ENCODE measurements at regions not wholly inside any gene's neighbourhood (a gene's known extent, or its start where the extent isn't known, plus 50 kb on each side); places are given as distances from the start of the nearest gene placed in this dataset.

DNA sequence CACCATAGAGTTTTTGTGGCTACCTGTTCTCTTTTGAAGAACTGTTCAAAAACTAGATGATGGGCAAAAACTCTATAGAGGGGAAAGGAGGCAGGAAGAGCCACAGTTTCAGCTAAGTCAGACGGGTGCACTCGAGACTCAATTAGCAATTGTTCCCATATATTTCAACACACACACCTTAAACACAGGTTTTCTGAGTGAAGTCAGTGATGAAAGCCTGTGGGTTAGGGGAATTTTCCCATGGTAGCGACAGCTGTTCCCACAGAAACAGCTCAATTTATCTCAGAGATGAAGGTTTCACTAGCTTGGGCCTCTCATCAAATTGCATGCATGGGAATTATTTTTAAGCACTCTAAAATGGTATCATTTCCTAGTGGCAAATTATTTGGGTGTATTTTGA, 143.4 kb downstream of the ZIC5 start:
- no peak overlapping the region for H3K27ac ChIP-seq (ENCODE audit: low read depth, low read length)
- POLR2A ChIA-PET = no interaction called here
- CTCF ChIA-PET = no interaction called here
- DNase-seq (ENCODE audit: low read depth, low spot score) = no peak
- no peak overlapping the region for H3K4me3 ChIP-seq (ENCODE audit: low read depth, low read length)
- TF ChIP-seq, protein P1, sequence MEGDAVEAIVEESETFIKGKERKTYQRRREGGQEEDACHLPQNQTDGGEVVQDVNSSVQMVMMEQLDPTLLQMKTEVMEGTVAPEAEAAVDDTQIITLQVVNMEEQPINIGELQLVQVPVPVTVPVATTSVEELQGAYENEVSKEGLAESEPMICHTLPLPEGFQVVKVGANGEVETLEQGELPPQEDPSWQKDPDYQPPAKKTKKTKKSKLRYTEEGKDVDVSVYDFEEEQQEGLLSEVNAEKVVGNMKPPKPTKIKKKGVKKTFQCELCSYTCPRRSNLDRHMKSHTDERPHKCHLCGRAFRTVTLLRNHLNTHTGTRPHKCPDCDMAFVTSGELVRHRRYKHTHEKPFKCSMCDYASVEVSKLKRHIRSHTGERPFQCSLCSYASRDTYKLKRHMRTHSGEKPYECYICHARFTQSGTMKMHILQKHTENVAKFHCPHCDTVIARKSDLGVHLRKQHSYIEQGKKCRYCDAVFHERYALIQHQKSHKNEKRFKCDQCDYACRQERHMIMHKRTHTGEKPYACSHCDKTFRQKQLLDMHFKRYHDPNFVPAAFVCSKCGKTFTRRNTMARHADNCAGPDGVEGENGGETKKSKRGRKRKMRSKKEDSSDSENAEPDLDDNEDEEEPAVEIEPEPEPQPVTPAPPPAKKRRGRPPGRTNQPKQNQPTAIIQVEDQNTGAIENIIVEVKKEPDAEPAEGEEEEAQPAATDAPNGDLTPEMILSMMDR (IDR thresholded peaks at IDR 0.05; ENCODE audit: low read depth, low read length) = no peak
- H3K9me3 ChIP-seq (ENCODE audit: control insufficient read depth, insufficient read depth, low read length) = no peaks in the 10 kb centered on the region
- H3K27me3 ChIP-seq (ENCODE audit: control insufficient read depth, insufficient read depth, low read length) = no peaks in the 10 kb centered on the region

DNA sequence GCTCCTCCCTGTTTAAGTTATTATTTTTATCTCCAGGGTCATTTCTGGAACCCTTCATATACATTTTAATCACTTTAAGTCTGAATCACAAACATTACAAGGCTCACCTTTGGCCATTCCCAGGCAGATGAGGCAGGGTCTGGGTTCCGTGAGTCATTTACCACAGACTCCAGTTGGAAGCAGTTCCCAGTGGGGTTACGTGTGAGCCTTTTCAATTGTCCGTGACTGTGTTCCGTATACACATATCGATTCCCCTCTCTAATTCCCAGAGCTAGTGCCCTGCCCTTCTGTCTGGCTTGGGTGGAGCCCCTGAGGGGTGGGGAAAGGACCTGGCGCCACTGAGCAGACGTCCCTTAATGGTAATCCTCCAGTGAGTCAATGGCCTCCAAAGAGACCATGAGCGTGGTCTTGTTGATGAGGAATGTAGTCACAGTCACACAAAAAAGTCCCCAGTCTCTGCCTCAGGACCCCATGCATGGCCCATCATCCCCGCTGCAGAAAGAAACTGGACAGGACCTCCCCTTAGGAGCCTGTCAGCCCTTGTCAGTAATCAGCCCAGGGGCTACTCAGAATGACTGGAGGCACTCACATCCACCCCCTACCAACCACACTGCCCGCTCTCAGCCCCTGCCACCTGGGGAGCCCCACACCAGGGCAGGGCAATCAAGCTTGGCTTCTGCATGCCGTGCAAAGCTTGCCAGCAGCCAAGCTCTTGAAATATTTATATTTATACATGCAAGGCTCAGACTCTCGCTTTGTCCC, 144.4 kb downstream of the ZIC5 start:
- TF ChIP-seq, protein P1 (IDR thresholded peaks at IDR 0.05; ENCODE audit: low read depth, low read length) = no peak
- POLR2A ChIA-PET = no interaction called here
- Histone ChIP-seq H3K4me3 (ENCODE audit: low read depth, low read length) (no peak overlapping the region), H3K27ac (ENCODE audit: low read depth, low read length) (no peak overlapping the region), H3K27me3 (ENCODE audit: control insufficient read depth, insufficient read depth, low read length) (no peaks in the 10 kb centered on the region), H3K9me3 (ENCODE audit: control insufficient read depth, insufficient read depth, low read length) (no peaks in the 10 kb centered on the region)
- DNase-seq (ENCODE audit: low read depth, low spot score) = no peak
- CTCF ChIA-PET = no interaction called here

DNA sequence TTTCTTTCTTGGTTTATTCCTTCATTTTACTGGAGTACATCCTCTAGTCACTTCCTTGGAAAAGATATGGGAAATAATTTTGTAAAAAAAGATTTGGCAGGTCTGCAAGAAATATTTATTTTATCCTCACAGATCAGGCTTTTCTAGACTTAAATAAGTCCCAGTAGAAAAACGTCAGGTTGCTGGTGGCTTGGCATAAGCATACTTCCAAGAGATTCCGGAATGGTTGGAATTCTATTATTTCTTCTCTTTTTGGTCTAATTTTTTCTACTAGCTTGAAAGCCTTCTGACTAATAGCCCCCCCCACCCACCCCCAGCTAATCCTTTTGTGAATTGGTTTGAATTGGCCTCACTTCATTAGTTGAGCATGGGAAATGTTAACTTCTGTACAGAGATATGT, 147.6 kb downstream of the ZIC5 start:
- ChIA-PET CTCF (no interaction called here), POLR2A (no interaction called here)
- no peak for DNase-seq (ENCODE audit: low read depth, low spot score)
- Histone ChIP-seq H3K9me3 (ENCODE audit: control insufficient read depth, insufficient read depth, low read length) (no peaks in the 10 kb centered on the region), H3K27me3 (ENCODE audit: control insufficient read depth, insufficient read depth, low read length) (no peaks in the 10 kb centered on the region), H3K27ac (ENCODE audit: low read depth, low read length) (no peak overlapping the region), H3K4me3 (ENCODE audit: low read depth, low read length) (no peak overlapping the region)
- TF ChIP-seq, protein P1 (IDR thresholded peaks at IDR 0.05; ENCODE audit: low read depth, low read length) = no peak

DNA sequence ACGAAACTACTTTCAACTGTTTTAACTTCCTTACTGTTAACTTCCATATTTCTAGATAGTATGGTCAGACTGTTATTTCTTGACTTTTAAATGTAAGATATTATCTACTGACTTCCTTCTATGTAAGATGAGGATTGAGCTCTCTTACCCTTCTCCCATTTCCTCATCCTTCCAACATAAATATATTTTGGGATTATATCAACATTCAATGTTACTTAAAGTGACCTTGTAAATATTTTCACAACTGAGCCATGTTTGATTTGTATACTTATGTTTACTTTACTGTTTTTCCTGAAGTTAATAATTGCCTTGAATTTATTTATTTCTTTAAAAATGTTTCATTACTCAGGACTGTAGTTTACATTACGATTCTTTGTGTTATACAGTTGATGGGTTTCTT, 148.7 kb downstream of the ZIC5 start:
- H3K27ac ChIP-seq (ENCODE audit: low read depth, low read length) = no peak overlapping the region
- no peaks in the 10 kb centered on the region for H3K9me3 ChIP-seq (ENCODE audit: control insufficient read depth, insufficient read depth, low read length)
- H3K4me3 ChIP-seq (ENCODE audit: low read depth, low read length) = no peak overlapping the region
- TF ChIP-seq, protein P1 (IDR thresholded peaks at IDR 0.05; ENCODE audit: low read depth, low read length) = no peak
- no peaks in the 10 kb centered on the region for H3K27me3 ChIP-seq (ENCODE audit: control insufficient read depth, insufficient read depth, low read length)
- ChIA-PET POLR2A (no interaction called here), CTCF (no interaction called here)
- DNase-seq (ENCODE audit: low read depth, low spot score) = no peak

DNA sequence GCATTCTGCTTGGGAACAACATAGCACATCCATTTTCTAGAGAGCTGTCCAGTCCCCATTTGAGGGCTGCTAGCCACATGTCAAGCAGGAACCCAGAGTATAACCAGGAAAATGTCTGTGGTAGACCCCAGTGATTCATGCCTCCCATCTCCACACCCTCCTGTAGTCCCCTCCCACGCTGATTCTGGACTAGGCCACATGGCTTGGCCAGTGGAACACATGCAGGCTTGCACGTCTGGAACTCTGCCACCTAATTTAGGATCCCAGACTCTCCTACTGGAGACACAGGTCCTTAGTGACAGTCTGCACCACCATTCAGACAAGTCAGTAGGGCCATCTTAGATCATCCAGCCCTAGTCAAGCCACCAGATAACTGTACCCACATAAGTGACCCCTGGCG, 149.8 kb downstream of the ZIC5 start:
- no peaks in the 10 kb centered on the region for H3K9me3 ChIP-seq (ENCODE audit: control insufficient read depth, insufficient read depth, low read length)
- CTCF ChIA-PET = no interaction called here
- TF ChIP-seq, protein P1 (IDR thresholded peaks at IDR 0.05; ENCODE audit: low read depth, low read length) = no peak
- H3K27me3 ChIP-seq (ENCODE audit: control insufficient read depth, insufficient read depth, low read length) = no peaks in the 10 kb centered on the region
- H3K4me3 ChIP-seq (ENCODE audit: low read depth, low read length) = no peak overlapping the region
- no peak overlapping the region for H3K27ac ChIP-seq (ENCODE audit: low read depth, low read length)
- POLR2A ChIA-PET = no interaction called here
- no peak for DNase-seq (ENCODE audit: low read depth, low spot score)
